ENCODE measurements at regions not wholly inside any gene's neighbourhood (a gene's known extent, or its start where the extent isn't known, plus 50 kb on each side); places are given as distances from the start of the nearest gene placed in this dataset.

- no peaks in the 10 kb centered on the region for H3K9me3 ChIP-seq (ENCODE audit: insufficient read depth, low read depth, low read length)
- H3K27me3 ChIP-seq (ENCODE audit: insufficient read depth, low read length), result no peaks in the 10 kb centered on the region
- H3K36me3 ChIP-seq (ENCODE audit: control insufficient read depth in 1 of 2, insufficient read depth in 2 of 2, low read length in 2 of 2), result no peaks in the 10 kb centered on the region
- no peak overlapping the region for H2AK5ac ChIP-seq (ENCODE audit: low read length)
- H3K79me1 ChIP-seq (ENCODE audit: low read length), result peaks cover 3% of the 10 kb centered on the region
- no peak overlapping the region for H4K12ac ChIP-seq (ENCODE audit: low read depth, low read length)
- no peak overlapping the region for H2BK5ac ChIP-seq (ENCODE audit: low read depth, low read length, poor library complexity)
- no peak overlapping the region for H4K91ac ChIP-seq (ENCODE audit: low read depth, low read length)
- no peak overlapping the region for H3K9ac ChIP-seq (ENCODE audit: low read length)
- no peak overlapping the region for H3K18ac ChIP-seq (ENCODE audit: low read length)
- H3K14ac ChIP-seq (ENCODE audit: low read length), result no peak overlapping the region
- H3K4me1 ChIP-seq (ENCODE audit: control insufficient read depth in 1 of 2, insufficient read depth in 2 of 2, low read length in 2 of 2), result peaks cover 10 to 15% of the 10 kb centered on the region in 2 experiments
- no peak overlapping the region for H3K4me3 ChIP-seq (ENCODE audit: low read depth, low read length)
- H2BK120ac ChIP-seq (ENCODE audit: insufficient read depth, low read length, poor library complexity), result no peak overlapping the region
- no peak overlapping the region for H2BK12ac ChIP-seq (ENCODE audit: low read length)
- no peak overlapping the region for H2AFZ ChIP-seq (ENCODE audit: insufficient read depth, low read length, poor library complexity)
- peak in 1 of 2 donors; percentile 17 for DNase-seq
- H3K4ac ChIP-seq (ENCODE audit: low read depth, low read length), result no peak overlapping the region
- H4K8ac ChIP-seq (ENCODE audit: low read depth, low read length), result no peak overlapping the region
- no peak overlapping the region for H3K4me2 ChIP-seq (ENCODE audit: low read length)
- no peaks in the 10 kb centered on the region for H3K79me2 ChIP-seq (ENCODE audit: control insufficient read depth, insufficient read depth, low read length, poor library complexity)
- no peak overlapping the region for H3K27ac ChIP-seq (ENCODE audit: low read depth, low read length)
- H3K23ac ChIP-seq (ENCODE audit: low read length), result no peak overlapping the region
- no CpG with 5 or more reads among the region's 4 CpGs for WGBS (ENCODE audit: extremely low coverage, insufficient coverage, insufficient read length)
Observed at GRCh38 chr6:134519465-134519864, 201.6 kb upstream of the SGK1 start.

GRCh38 chr6:134517868-134518267, 200.0 kb upstream of the SGK1 start:
- no peak overlapping the region for H2AFZ ChIP-seq (ENCODE audit: insufficient read depth, low read length, poor library complexity)
- H3K4me2 ChIP-seq (ENCODE audit: low read length), result no peak overlapping the region
- H4K8ac ChIP-seq (ENCODE audit: low read depth, low read length), result no peak overlapping the region
- no peak overlapping the region for H3K23ac ChIP-seq (ENCODE audit: low read length)
- H3K9ac ChIP-seq (ENCODE audit: low read length), result no peak overlapping the region
- no peaks in the 10 kb centered on the region for H3K79me2 ChIP-seq (ENCODE audit: control insufficient read depth, insufficient read depth, low read length, poor library complexity)
- no peak overlapping the region for H4K12ac ChIP-seq (ENCODE audit: low read depth, low read length)
- no peak overlapping the region for H3K27ac ChIP-seq (ENCODE audit: low read depth, low read length)
- no peaks in the 10 kb centered on the region for H3K27me3 ChIP-seq (ENCODE audit: insufficient read depth, low read length)
- H2BK120ac ChIP-seq (ENCODE audit: insufficient read depth, low read length, poor library complexity), result no peak overlapping the region
- no peaks in the 10 kb centered on the region for H3K36me3 ChIP-seq (ENCODE audit: control insufficient read depth in 1 of 2, insufficient read depth in 2 of 2, low read length in 2 of 2)
- H3K14ac ChIP-seq (ENCODE audit: low read length), result no peak overlapping the region
- no CpG with 5 or more reads among the region's 5 CpGs for WGBS (ENCODE audit: extremely low coverage, insufficient coverage, insufficient read length)
- no peak overlapping the region for H3K4ac ChIP-seq (ENCODE audit: low read depth, low read length)
- peaks cover 3% of the 10 kb centered on the region for H3K79me1 ChIP-seq (ENCODE audit: low read length)
- H2BK12ac ChIP-seq (ENCODE audit: low read length), result no peak overlapping the region
- no peak overlapping the region for H3K4me3 ChIP-seq (ENCODE audit: low read depth, low read length)
- no peak overlapping the region for H2BK5ac ChIP-seq (ENCODE audit: low read depth, low read length, poor library complexity)
- DNase-seq, result peak in 1 of 2 donors; percentile 16
- no peak overlapping the region for H3K18ac ChIP-seq (ENCODE audit: low read length)
- H4K91ac ChIP-seq (ENCODE audit: low read depth, low read length), result no peak overlapping the region
- H3K9me3 ChIP-seq (ENCODE audit: insufficient read depth, low read depth, low read length), result no peaks in the 10 kb centered on the region
- H3K4me1 ChIP-seq (ENCODE audit: control insufficient read depth in 1 of 2, insufficient read depth in 2 of 2, low read length in 2 of 2), result peaks cover 10 to 15% of the 10 kb centered on the region in 2 experiments
- H2AK5ac ChIP-seq (ENCODE audit: low read length), result no peak overlapping the region

- no peak overlapping the region for H3K18ac ChIP-seq (ENCODE audit: low read length)
- peak overlapping the region; percentile 23 for H2AFZ ChIP-seq (ENCODE audit: insufficient read depth, low read length, poor library complexity)
- peaks cover 3% of the 10 kb centered on the region for H3K79me1 ChIP-seq (ENCODE audit: low read length)
- no peaks in the 10 kb centered on the region for H3K9me3 ChIP-seq (ENCODE audit: insufficient read depth, low read depth, low read length)
- H4K8ac ChIP-seq (ENCODE audit: low read depth, low read length), result no peak overlapping the region
- H3K27me3 ChIP-seq (ENCODE audit: insufficient read depth, low read length), result no peaks in the 10 kb centered on the region
- H2BK12ac ChIP-seq (ENCODE audit: low read length), result peak overlapping the region; percentile 67
- no peak overlapping the region for H3K9ac ChIP-seq (ENCODE audit: low read length)
- H2AK5ac ChIP-seq (ENCODE audit: low read length), result no peak overlapping the region
- DNase-seq, result peak in 1 of 2 donors; percentile 22
- H4K12ac ChIP-seq (ENCODE audit: low read depth, low read length), result no peak overlapping the region
- H4K91ac ChIP-seq (ENCODE audit: low read depth, low read length), result no peak overlapping the region
- no CpG with 5 or more reads among the region's 9 CpGs for WGBS (ENCODE audit: extremely low coverage, insufficient coverage, insufficient read length)
- H3K27ac ChIP-seq (ENCODE audit: low read depth, low read length), result peak overlapping the region; percentile 61
- H3K4me1 ChIP-seq (ENCODE audit: control insufficient read depth in 1 of 2, insufficient read depth in 2 of 2, low read length in 2 of 2), result peaks cover 10 to 15% of the 10 kb centered on the region in 2 experiments
- no peak overlapping the region for H3K4me3 ChIP-seq (ENCODE audit: low read depth, low read length)
- H2BK120ac ChIP-seq (ENCODE audit: insufficient read depth, low read length, poor library complexity), result no peak overlapping the region
- no peak overlapping the region for H3K4ac ChIP-seq (ENCODE audit: low read depth, low read length)
- no peaks in the 10 kb centered on the region for H3K79me2 ChIP-seq (ENCODE audit: control insufficient read depth, insufficient read depth, low read length, poor library complexity)
- no peaks in the 10 kb centered on the region for H3K36me3 ChIP-seq (ENCODE audit: control insufficient read depth in 1 of 2, insufficient read depth in 2 of 2, low read length in 2 of 2)
- no peak overlapping the region for H2BK5ac ChIP-seq (ENCODE audit: low read depth, low read length, poor library complexity)
- no peak overlapping the region for H3K14ac ChIP-seq (ENCODE audit: low read length)
- H3K23ac ChIP-seq (ENCODE audit: low read length), result no peak overlapping the region
- peak overlapping the region; percentile 59 for H3K4me2 ChIP-seq (ENCODE audit: low read length)
Observed at GRCh38 chr6:134517145-134517658, 199.3 kb upstream of the SGK1 start.

- Histone ChIP-seq H2BK120ac (ENCODE audit: insufficient read depth, low read length, poor library complexity) (no peak overlapping the region), H4K8ac (ENCODE audit: low read depth, low read length) (no peak overlapping the region)
Observed at GRCh38 chr6:134516582-134516981, 198.7 kb upstream of the SGK1 start.

More at GRCh38 chr6:134516582-134516981, 198.7 kb upstream of the SGK1 start:
- Histone ChIP-seq H3K9me3 (ENCODE audit: insufficient read depth, low read depth, low read length) (no peaks in the 10 kb centered on the region), H4K91ac (ENCODE audit: low read depth, low read length) (no peak overlapping the region), H2BK5ac (ENCODE audit: low read depth, low read length, poor library complexity) (no peak overlapping the region), H3K9ac (ENCODE audit: low read length) (no peak overlapping the region), H3K79me2 (ENCODE audit: control insufficient read depth, insufficient read depth, low read length, poor library complexity) (no peaks in the 10 kb centered on the region), H3K4me3 (ENCODE audit: low read depth, low read length) (no peak overlapping the region), H3K27ac (ENCODE audit: low read depth, low read length) (no peak overlapping the region), H2AK5ac (ENCODE audit: low read length) (no peak overlapping the region), H3K4me2 (ENCODE audit: low read length) (no peak overlapping the region), H3K27me3 (ENCODE audit: insufficient read depth, low read length) (no peaks in the 10 kb centered on the region), H4K12ac (ENCODE audit: low read depth, low read length) (no peak overlapping the region), H3K4ac (ENCODE audit: low read depth, low read length) (no peak overlapping the region), H3K79me1 (ENCODE audit: low read length) (peaks cover 3% of the 10 kb centered on the region), H3K18ac (ENCODE audit: low read length) (no peak overlapping the region), H3K36me3 (ENCODE audit: control insufficient read depth in 1 of 2, insufficient read depth in 2 of 2, low read length in 2 of 2) (no peaks in the 10 kb centered on the region), H2BK12ac (ENCODE audit: low read length) (no peak overlapping the region), H3K14ac (ENCODE audit: low read length) (no peak overlapping the region), H3K23ac (ENCODE audit: low read length) (no peak overlapping the region), H2AFZ (ENCODE audit: insufficient read depth, low read length, poor library complexity) (no peak overlapping the region), H3K4me1 (ENCODE audit: control insufficient read depth in 1 of 2, insufficient read depth in 2 of 2, low read length in 2 of 2) (peaks cover 10 to 15% of the 10 kb centered on the region in 2 experiments)
- no CpG with 5 or more reads among the region's 3 CpGs for WGBS (ENCODE audit: extremely low coverage, insufficient coverage, insufficient read length)
- DNase-seq, result no peak
